ENCODE measurements at regions not wholly inside any gene's neighbourhood (a gene's known extent, or its start where the extent isn't known, plus 50 kb on each side); places are given as distances from the start of the nearest gene placed in this dataset.

GRCh38 chr1:5651027-5651410, 341.2 kb downstream of the NPHP4 start:
- no peak for DNase-seq

- no peak for DNase-seq
Measured at GRCh38 chr1:5650283-5651026, 341.8 kb downstream of the NPHP4 start.

- no peak for DNase-seq
Measured at GRCh38 chr1:5649795-5650194, 342.4 kb downstream of the NPHP4 start.

GRCh38 chr1:5649166-5649551, 343.1 kb downstream of the NPHP4 start:
- no peak for DNase-seq

GRCh38 chr1:5648410-5649165, 343.6 kb downstream of the NPHP4 start:
- no peak for DNase-seq

GRCh38 chr1:5647234-5647633, 345.0 kb downstream of the NPHP4 start:
- no peak for DNase-seq

GRCh38 chr1:5646486-5647149, 345.6 kb downstream of the NPHP4 start:
- DNase-seq, result no peak

GRCh38 chr1:5645929-5646328, 346.3 kb downstream of the NPHP4 start:
- no peak for DNase-seq

- DNase-seq, result no peak
Measured at GRCh38 chr1:5645135-5645399, 347.2 kb downstream of the NPHP4 start.

GRCh38 chr1:5644281-5645134, 347.7 kb downstream of the NPHP4 start:
- no peak for DNase-seq

- no peak for DNase-seq
Measured at GRCh38 chr1:5643360-5644107, 348.7 kb downstream of the NPHP4 start.

- DNase-seq, result no peak
Measured at GRCh38 chr1:5640845-5641244, 351.4 kb downstream of the NPHP4 start.

GRCh38 chr1:5639106-5639722, 353.0 kb downstream of the NPHP4 start:
- DNase-seq, result no peak

GRCh38 chr1:5638582-5638981, 353.6 kb downstream of the NPHP4 start:
- DNase-seq, result no peak

- DNase-seq, result no peak
Measured at GRCh38 chr1:5637171-5637570, 355.1 kb downstream of the NPHP4 start.

- no peak for DNase-seq
Measured at GRCh38 chr1:5634893-5635292, 357.3 kb downstream of the NPHP4 start.

- DNase-seq, result no peak
Measured at GRCh38 chr1:5632814-5633213, 359.4 kb downstream of the NPHP4 start.

GRCh38 chr1:5632224-5632623, 360.0 kb downstream of the NPHP4 start:
- DNase-seq, result no peak

GRCh38 chr1:5628416-5628815, 363.8 kb downstream of the NPHP4 start:
- DNase-seq, result no peak

GRCh38 chr1:5623399-5623798, 368.8 kb downstream of the NPHP4 start:
- DNase-seq, result no peak

GRCh38 chr1:5622412-5622811, 369.8 kb downstream of the NPHP4 start:
- DNase-seq, result no peak

GRCh38 chr1:5621692-5622091, 370.5 kb downstream of the NPHP4 start:
- no peak for DNase-seq

Data from CD4-positive, alpha-beta T cell treated with Interferon gamma for 1 hour (primary cell).